Stimulated activated CD4-positive, alpha-beta T cell treated with anti-CD3 and anti-CD28 coated beads, Interleukin-15, amount 100 ng/mL, for 1 hour (primary cell): ENCODE measurements at regions not wholly inside any gene's neighbourhood (a gene's known extent, or its start where the extent isn't known, plus 50 kb on each side); places are given as distances from the start of the nearest gene placed in this dataset.
"Not testable (repeated sequence)": the region's sequence is repeated elsewhere in the genome, so short reads cannot be mapped to it uniquely, and the experiment has no call there.

ENCODE experiments used
- DNase-seq, 2 donors: peaks; one replicate each; pipeline ENCODE4 v3.0.0-alpha.2; 2020; ENCODE audit warnings: low read depth in 1 of 2, low spot score in 1 of 2

DNA sequence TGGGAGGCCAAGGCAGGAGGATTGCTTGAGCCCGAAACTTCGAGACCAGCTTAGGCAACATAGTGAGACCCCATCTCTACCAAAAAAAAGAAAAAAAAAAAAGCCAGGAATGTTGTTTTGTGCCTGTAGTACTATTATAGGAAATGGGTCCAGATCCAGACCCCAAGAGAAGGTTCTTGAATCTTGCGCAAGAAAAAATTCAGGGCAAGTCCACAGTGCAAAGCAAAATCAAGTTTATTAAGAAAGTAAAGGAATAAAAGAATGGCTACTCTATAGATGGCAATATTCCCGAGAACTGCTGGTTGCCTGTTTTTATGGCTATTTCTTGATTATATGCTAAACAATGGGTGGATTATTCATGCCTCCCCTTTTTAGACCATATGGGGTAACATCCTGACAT is 51.2 kb upstream of the RDX start:
- DNase-seq: no peak

DNA sequence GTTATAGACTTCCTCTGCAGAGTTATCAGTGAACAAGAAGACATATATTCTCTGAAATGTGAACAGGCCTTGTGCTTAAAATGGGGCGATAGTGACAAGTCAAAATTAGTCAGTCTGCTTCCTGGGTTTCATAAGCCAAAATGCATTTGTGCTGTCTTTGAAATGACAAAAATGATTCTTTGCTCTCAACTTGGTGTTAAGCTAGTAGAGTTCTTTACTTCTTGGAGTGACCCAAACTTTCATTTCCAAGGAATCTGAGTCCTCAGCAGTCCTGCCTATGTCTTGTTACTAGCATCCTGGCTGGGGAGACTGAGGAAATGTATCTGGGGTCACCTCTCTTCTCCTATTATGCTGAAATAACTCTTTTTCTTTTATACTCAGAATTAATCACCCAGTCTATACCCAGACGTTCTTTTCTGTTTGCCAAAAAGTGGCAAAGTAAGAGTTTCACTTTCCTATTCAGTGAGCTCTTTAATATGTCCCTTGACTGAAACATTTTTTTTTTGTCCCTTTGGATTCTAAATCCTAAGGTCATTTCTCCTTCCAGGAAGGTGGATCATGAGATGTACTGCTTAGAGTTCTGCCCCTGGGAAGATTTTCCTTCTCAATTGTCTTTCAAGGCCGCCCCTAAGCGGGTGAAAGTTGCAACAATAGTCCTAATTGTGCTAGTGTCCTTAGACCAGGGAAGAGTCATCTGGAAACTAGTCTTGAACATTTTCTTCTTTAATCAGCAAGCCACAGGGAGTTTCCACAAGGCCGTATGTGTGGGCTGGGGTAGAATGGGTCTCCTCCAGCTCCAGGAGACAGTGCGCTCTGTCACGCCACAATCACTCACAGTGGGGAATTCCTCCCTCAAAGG is 53.0 kb upstream of the RDX start:
- peak in 1 of 2 donors; percentile 43 for DNase-seq

DNA sequence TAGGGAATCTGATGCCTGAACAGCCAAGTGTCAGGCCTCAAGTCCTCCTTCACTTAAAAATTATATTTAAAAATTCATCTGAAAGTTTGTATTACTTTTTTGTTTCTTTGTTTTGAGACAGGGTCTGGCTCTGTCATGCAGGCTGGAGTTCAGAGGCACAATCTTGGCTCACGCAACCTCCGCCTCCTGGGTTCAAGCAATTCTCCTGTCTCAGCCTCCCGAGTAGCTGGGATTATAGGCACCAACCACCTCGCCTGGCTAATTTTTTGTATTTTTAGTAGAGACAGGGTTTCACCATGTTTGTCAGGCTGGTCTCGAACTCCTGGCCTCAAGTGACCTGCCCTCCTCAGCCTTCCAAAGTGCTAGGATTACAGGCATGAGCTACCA is 53.6 kb upstream of the RDX start:
- not testable (repeated sequence) for DNase-seq

DNA sequence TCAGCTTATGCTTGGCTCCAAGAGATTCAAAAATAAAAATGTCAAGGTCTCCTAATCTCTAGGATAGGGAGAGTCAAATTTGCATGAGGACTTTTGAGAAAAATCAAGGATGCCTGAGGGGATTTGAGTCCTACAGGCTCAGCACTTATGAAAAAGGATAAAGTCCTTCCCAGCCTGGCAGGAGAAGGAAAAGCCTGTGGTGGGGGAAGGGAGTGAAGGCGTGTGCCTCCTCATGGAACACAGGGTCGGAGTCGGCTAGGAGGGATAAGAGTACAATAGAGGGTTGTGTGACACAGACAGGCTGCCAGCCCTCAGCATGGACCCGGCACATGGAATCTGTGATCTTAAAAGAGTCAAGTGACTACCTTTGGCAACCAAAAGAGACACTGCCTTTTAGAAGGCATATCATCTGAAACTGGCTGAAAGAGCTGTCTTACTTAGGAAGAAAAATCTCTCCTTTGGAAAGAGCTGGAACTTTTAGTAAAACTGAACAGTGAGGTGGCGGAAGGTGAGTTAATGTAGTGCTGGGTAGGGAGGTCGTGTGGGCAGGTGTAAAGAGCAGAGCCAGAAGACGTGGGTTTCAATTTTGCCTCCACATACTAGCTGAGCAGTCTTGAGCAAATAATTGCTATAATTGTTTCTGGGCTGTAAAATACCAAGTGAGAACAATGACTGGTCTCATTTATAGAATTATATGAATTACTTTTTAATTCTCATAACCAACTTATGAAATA is 58.8 kb upstream of the RDX start:
- no peak for DNase-seq

DNA sequence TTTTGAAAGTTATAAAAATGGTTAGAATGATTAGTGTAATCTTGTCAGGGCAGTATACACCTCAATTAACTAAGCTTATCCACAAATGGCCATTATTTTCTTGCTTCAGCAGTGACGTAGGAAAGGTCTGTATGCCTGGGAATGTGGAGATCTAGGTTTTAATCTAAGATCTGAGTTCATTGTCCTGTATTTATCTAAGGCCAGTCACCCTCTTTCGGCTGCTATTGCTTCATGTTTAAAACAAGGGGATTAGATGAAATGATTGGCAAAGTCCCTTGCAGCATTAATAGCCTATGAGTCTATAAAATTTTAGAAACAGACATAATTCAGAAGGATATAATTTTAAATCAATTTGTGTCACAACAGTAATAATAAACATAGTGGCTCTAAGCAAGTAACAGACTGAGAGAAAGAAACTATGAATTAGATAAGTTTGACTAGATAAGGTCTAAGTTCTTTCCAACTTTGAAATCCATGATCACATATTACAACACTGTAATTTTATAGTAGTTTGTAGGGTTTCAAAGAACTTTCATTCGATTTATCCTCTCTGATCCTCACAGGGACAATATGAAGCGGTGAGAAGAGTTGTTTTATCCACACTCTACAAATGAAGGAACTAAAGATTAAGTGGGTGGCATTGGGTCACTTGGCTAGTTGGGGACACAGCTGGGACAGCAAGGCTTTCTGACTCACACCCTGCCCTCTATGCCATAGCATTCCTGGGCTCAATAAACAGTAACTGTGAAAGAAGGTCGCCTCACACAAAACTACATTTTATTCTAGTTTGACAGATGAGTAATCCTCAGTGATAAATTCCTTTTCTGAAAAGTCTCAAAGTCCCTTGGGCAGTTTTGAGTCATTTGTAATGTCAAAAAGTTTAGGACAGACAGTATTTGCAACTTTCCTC is 60.6 kb upstream of the RDX start:
- DNase-seq: no peak

DNA sequence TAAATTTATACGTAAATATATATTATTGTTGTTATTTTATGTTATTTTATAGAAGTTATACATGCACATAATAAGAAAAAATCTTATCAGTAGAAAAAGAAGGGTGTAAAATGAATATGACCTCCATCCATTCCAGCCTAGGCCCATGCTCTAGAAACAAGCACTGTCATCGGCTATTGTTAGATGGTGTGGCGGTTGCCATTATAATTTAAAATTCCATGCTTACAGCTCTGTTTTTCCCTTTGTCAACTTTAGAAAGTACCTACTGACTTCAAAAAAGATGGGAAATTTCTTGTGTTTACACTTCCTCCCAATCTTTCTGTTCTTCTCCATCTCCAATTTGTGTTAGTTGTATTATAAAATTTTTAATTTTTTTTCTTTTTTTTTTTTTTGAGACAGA is 61.9 kb upstream of the RDX start:
- DNase-seq: no peak

DNA sequence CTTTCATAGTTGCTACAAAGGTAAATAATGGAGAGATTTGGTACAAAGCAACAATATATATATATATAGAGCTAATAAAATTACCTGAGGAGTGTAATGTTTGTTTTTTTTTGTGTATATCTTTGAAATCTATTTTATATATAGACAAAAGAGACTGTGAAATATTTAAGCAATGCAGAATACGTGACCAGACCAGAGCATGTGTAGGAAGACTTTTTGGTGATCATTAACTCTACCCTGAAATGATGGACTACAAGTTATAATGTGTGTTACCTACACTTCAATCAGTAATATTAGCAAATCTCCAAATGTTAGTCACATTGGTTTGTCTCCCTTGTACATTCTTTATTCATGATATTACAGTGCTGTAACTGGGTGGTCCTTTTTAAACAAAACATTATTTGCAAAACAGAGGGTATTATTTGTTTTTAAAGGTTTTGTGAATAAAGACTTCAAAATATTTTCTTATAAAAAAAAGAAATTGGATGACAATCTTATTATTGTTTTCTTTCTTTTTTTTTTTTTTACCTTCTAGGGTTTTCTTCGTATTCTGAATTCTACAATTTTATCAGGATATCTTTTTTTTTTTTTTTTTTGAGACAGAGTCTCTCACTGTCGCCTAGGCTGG is 64.5 kb upstream of the RDX start:
- not testable (repeated sequence) for DNase-seq

DNA sequence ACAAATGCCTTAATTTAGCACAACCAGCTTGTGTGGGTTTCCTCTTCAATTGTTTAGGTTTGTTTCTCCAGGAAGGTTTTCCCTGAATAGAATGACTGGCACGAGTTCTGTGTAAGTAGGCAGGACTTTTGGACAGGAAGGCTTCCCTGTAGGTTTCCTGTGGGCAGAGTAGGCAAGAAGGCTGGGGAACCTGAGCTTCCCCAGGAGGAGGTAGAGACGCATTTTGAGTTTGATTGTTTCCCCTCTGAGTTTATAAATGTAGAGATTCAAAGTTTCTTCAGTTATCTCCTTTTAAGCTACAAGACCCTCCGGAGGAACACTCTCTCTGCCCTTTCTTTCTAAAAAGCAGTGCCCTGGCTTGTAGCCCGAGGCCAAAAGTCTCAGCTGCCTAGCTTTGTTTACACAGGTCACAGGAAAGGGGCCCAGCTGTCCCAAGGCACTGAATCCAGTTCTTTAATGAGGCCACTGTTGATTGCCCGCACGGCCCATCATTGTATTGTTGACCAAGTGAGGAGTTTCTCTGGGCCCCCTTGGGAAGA is 66.6 kb upstream of the RDX start:
- DNase-seq: no peak

DNA sequence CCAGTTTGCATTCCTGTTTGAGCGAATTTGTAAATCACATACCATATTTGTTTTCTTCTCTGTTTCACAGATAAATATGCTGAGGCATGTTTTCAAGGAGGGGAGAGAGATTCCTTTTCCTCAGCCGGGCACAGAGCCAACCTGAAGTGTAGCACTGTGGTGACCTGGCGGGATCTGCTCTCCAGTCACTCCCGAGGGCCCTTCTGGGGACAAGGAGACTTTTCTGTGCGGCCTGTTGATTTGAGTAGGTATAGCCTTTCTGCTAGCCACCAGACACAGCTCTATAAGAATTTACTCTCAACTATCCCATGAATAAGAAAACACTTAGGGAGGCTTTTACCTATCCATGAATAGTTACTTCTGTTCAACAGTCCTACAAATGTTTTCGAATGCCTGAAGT is 63.5 kb upstream of the FDX1 start:
- no peak for DNase-seq

DNA sequence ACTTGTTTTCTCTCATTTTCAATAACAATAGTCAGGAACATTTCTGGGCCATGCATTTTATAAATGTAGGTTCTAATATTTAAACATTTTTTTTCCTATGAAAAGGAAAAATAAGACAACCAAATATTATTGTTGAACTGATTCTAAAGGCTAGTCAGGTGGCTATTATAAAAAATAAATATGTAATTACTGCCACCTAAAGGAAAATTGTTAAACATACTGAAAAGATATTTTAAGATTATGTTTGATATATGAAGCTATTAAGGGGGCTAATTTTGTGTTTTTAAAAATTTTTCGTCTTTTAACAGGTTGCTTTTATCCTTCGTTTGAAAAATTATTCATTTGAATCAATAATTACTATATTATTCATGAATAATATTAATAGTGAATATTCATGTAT is 62.2 kb upstream of the FDX1 start:
- no peak for DNase-seq

DNA sequence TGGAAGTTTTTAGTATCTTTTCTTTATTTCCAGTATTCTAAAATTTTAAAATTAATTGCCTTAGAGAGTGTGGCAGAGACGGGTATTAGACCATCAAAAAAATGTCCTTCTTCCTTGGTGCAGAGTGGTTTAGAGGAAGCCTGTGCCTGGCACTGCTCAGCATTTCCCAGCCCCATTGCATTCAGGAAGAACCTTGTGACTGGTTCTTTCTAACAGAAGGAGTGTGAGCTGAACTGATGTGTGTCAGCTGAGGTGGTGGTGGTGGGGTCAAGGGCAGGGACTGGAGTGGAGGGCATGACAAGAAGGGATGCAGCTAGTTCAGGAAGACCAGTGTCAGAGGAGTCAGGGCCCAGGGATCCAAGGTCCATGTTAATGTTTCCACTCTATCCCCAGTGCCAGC is 58.7 kb upstream of the FDX1 start:
- DNase-seq: no peak

DNA sequence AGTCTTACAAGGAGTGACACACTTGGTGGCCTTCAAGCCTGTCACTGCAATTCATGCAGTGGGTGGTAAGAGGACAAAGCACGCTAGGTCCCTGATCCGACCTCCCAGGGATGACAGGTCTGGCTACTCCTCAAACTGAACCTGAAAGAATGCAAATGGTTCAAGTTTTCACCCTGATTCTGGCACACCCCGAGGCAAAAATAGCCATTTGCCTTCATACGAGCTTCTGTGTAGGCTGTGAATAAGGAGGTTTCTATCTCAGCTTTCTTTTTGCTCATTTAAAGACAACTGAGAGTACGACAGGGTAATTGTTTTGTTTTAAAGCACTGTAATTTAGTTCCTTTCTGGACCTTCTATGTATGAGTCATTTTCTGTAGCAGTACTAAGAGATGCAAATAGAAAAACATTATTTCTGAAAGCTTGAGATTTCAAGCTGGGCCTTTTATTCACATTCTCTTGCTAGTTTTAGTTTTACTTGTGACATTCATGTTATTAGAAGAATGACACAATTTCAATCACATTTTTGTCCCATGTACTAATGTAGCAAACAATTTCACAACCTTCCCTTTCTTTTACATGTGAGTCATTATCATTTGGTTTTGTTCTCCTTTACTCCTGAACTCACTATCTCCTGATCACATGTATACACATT is 56.6 kb upstream of the FDX1 start:
- DNase-seq: no peak

DNA sequence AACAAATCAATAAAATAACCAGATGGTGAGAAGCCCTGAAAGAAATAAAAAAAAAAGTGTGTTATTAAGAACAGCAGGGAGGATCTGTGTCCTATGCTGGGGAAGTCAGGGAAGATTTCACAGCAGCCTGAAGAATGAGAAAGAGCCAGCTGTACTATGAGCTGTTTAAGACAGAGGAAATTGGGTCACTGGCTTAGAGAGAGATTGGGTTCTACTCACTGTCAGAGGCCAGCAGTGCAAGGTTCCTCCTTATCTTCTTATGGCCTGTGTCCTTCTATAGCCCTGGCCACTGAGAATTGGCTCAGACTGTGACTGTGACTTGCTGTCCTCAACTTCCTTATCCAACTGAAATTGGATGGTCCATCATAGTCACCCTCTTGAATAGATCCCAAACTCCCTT is 54.8 kb upstream of the FDX1 start:
- DNase-seq: no peak

DNA sequence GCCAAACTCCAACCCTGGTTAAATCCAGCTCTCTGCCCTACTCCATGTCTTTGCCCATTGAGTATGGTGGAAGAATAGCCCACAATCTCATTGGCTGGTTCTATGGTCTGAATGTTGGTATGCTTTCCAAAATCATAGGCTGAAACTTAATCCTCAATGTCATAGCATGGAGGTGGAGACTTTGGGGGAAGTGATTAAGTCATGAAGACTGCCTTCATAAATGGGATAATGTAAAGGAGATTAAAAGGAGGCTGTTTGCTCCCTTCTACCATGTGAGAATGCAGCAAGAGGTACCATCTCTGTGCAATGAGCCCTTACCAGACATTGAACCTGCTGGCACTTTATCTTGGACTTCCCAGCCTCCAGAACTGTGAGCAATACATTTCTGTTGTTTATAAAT is 54.4 kb upstream of the FDX1 start:
- no peak for DNase-seq

DNA sequence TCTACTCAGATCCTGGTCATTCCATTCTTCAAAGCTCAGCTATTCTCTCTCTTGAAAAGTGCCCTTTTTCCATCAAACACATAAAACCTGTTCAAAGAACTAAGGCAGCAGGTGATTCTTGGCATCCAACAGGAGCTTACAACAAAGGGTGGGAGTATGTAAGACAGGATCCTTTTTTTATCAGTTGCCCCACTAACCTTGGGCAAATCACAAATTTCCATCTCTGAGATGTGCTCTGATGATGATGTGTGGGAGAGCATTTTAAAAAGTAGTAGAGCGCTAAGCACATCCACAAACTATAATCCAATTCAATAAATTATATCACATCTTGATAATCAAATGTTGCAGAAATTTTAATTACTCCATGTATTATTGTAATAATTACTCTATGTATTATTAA is 53.7 kb upstream of the FDX1 start:
- no peak for DNase-seq

DNA sequence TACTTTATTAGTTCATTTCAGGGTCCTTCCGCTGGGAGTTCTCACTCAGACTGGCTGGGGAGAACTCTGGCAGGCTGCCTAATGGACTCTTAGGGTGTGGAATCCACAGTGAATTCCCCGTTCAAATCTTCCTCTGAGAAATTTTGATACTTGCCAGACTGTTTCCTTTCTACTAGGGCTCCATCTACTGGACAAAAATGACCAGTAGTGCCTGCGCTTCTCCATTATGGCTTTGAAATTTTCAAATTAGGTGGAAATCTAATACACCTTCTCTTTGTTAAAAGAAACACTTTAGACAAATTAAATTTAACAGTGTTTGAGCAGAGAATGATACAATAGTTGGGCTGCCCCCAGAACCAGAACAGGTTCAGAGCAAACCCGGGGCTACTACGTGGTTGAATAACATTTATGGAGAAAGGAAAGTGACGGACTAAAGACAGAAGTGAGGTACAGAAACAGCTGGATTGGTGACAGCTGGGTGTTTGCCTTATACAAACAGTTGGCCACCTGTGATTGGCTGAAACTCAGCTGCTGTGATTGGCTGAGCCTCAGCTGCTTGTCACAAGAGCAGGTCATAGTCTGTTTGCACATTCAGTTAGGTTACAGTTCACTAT is 52.9 kb upstream of the FDX1 start:
- DNase-seq: no peak

DNA sequence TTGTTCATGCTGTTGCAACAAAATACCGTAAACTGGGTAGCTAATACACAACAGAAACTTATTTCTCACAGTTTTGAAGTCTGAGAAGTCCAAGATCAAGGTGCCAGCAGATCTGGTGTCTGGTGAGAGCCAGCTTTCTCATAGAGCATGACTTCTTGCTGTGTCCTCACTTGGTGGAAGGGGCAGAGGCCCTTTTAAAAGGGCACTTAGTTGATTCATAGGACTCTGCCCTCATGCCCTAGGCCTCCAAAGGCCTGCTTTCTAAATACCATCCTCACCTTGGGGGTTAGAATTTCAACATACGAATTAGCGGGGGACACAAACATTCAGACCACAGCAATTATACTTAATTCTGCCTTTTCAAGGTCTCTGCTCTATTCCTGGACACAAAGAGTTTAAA is 52.3 kb upstream of the FDX1 start:
- no peak for DNase-seq

DNA sequence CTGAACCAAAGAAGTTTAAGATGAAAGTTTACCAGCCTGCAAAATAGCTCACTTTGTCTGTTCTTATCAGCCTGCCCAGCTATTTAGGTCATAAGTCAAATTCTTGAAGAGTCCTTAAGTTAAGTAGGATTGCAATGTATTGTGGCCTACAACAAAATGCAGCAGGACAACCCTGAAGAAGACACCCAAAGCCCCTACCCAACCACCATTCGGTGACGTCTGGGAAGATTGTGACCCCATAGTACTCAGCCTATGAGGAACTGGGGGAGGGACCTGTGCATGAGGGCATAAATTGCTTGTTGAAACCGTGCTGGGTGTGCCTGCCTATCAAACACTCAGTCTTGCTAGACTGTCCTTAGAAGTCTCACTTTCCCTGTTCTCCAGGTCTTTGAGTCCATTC is 50.5 kb upstream of the FDX1 start:
- DNase-seq: no peak

DNA sequence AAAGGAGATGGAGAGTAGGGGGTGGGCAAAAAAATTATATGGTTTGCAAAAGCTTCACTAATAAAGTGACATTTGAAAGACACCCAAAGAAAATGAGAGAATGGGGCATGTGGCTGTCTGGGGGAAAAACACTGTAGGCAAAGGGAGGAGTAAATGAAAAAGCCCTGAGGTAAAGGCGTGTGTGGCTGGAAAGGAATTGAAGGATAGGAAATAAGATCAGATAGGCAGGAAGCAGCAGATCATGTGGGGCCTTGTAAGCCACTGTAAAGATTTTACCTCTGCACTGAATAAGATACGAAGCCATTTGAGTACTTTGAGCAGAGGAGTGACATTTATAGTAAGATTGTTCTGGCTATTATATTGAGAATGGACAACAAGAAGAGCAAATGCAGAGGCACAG is 49.8 kb upstream of the FDX1 start:
- DNase-seq: no peak
